GM21576 (cell line): ENCODE measurements at regions not wholly inside any gene's neighbourhood (a gene's known extent, or its start where the extent isn't known, plus 50 kb on each side); places are given as distances from the start of the nearest gene placed in this dataset.

Source experiments
- ATAC-seq: cut with Tn5 transposase; IDR thresholded peaks from one replicate; pipeline ENCODE4 v1.9.1; 2021; ENCODE audit warnings: mild to moderate bottlenecking, moderate library complexity; ENCODE audit not compliant: unreplicated experiment

- no peak for ATAC-seq
Measured at GRCh38 chr13:79267560-79267959, 138.5 kb downstream of the RBM26 start.

GRCh38 chr13:79258489-79258888 is 147.6 kb downstream of the RBM26 start:
- peak; percentile 95 for ATAC-seq

- peak; percentile 49 for ATAC-seq
Measured at GRCh38 chr13:79246578-79246949, 159.5 kb downstream of the RBM26 start.

GRCh38 chr13:79245937-79246577 is 160.0 kb downstream of the RBM26 start:
- peak; percentile 67 for ATAC-seq

- no peak for ATAC-seq
Measured at GRCh38 chr13:79241697-79242096, 164.4 kb downstream of the RBM26 start.

- ATAC-seq, result no peak
Measured at GRCh38 chr13:79237981-79238380, 168.1 kb downstream of the RBM26 start.

GRCh38 chr13:79231887-79232286 is 174.2 kb downstream of the RBM26 start:
- ATAC-seq, result no peak

- ATAC-seq, result no peak
Measured at GRCh38 chr13:79229761-79230160, 176.3 kb downstream of the RBM26 start.

- no peak for ATAC-seq
Measured at GRCh38 chr13:79228972-79229371, 177.1 kb downstream of the RBM26 start.

GRCh38 chr13:79227418-79227817 is 178.6 kb downstream of the RBM26 start:
- peak; percentile 89 for ATAC-seq

- peak; percentile 11 for ATAC-seq
Measured at GRCh38 chr13:79226938-79227337, 179.1 kb downstream of the RBM26 start.

- ATAC-seq, result no peak
Measured at GRCh38 chr13:79226250-79226649, 179.8 kb downstream of the RBM26 start.

GRCh38 chr13:79225487-79226232 is 180.4 kb downstream of the RBM26 start:
- no peak for ATAC-seq

GRCh38 chr13:79222427-79223205 is 183.4 kb downstream of the RBM26 start:
- ATAC-seq, result no peak

GRCh38 chr13:79212064-79212619 is 193.9 kb downstream of the RBM26 start:
- no peak for ATAC-seq

GRCh38 chr13:79211377-79211776 is 194.7 kb downstream of the RBM26 start:
- ATAC-seq, result no peak

GRCh38 chr13:79197933-79198332 is 208.1 kb downstream of the RBM26 start:
- no peak for ATAC-seq

GRCh38 chr13:79196843-79197242 is 209.2 kb downstream of the RBM26 start:
- ATAC-seq, result no peak

- ATAC-seq, result no peak
Measured at GRCh38 chr13:79196366-79196765, 209.7 kb downstream of the RBM26 start.

- ATAC-seq, result peak; percentile 28
Measured at GRCh38 chr13:79194727-79195126, 211.3 kb downstream of the RBM26 start.

- ATAC-seq, result peak; percentile 95
Measured at GRCh38 chr13:79194272-79194671, 211.8 kb downstream of the RBM26 start.
